Lung microvascular endothelial cell (primary cell): ENCODE measurements at regions not wholly inside any gene's neighbourhood (a gene's known extent, or its start where the extent isn't known, plus 50 kb on each side); places are given as distances from the start of the nearest gene placed in this dataset.

ENCODE experiments used
- DNase-seq, 2 donors: peaks; one replicate each; pipeline versions ENCODE4 v3.0.0 to v3.0.0-alpha.2; 2010; ENCODE audit warnings: low read depth in 2 of 2

GRCh38 chr16:85254921-85255320 lies 142.6 kb upstream of the CIBAR2 start:
- DNase-seq, result no peak

GRCh38 chr16:85255777-85256176 lies 143.5 kb upstream of the CIBAR2 start:
- DNase-seq, result no peak

- no peak for DNase-seq
These were observed 144.0 kb upstream of the CIBAR2 start for GRCh38 chr16:85256190-85256739.

- DNase-seq, result no peak
These were observed 145.2 kb upstream of the CIBAR2 start for GRCh38 chr16:85257483-85257882.

GRCh38 chr16:85258166-85258565 lies 145.9 kb upstream of the CIBAR2 start:
- no peak for DNase-seq

- no peak for DNase-seq
These were observed 146.4 kb upstream of the CIBAR2 start for GRCh38 chr16:85258629-85259028.

- no peak for DNase-seq
These were observed 147.0 kb upstream of the CIBAR2 start for GRCh38 chr16:85259115-85259831.

GRCh38 chr16:85259832-85260167 lies 147.5 kb upstream of the CIBAR2 start:
- no peak for DNase-seq

- no peak for DNase-seq
These were observed 148.9 kb upstream of the CIBAR2 start for GRCh38 chr16:85261204-85261603.

- DNase-seq, result no peak
These were observed 149.6 kb upstream of the CIBAR2 start for GRCh38 chr16:85261657-85262557.

- DNase-seq, result no peak
These were observed 150.4 kb upstream of the CIBAR2 start for GRCh38 chr16:85262558-85263238.

- DNase-seq, result no peak
These were observed 150.9 kb upstream of the CIBAR2 start for GRCh38 chr16:85263239-85263585.

GRCh38 chr16:85264752-85265151 lies 152.5 kb upstream of the CIBAR2 start:
- no peak for DNase-seq

- DNase-seq, result no peak
These were observed 153.0 kb upstream of the CIBAR2 start for GRCh38 chr16:85265161-85265784.

- no peak for DNase-seq
These were observed 153.5 kb upstream of the CIBAR2 start for GRCh38 chr16:85265810-85266209.

- no peak for DNase-seq
These were observed 154.6 kb upstream of the CIBAR2 start for GRCh38 chr16:85266857-85267256.

GRCh38 chr16:85267414-85267945 lies 155.2 kb upstream of the CIBAR2 start:
- no peak for DNase-seq

GRCh38 chr16:85269165-85269564 lies 156.9 kb upstream of the CIBAR2 start:
- DNase-seq, result no peak

GRCh38 chr16:85270374-85270773 lies 158.1 kb upstream of the CIBAR2 start:
- DNase-seq, result no peak

- DNase-seq, result no peak
These were observed 158.9 kb upstream of the CIBAR2 start for GRCh38 chr16:85271198-85271597.

- no peak for DNase-seq
These were observed 161.0 kb upstream of the CIBAR2 start for GRCh38 chr16:85273293-85273692.
